Fibroblast of lung (primary cell): ENCODE measurements at regions not wholly inside any gene's neighbourhood (a gene's known extent, or its start where the extent isn't known, plus 50 kb on each side); places are given as distances from the start of the nearest gene placed in this dataset.
A peak's percentile ranks its signal among the peaks of the same experiment; 100 is the strongest.

Experiments used
- DNase-seq, 2 donors: peaks; one replicate each; pipeline versions ENCODE4 v3.0.0 to v3.0.0-alpha.2; 2010; ENCODE audit warnings: low read depth in 2 of 2
- H2AFZ ChIP-seq: 2 replicates; pipeline ENCODE4 v1.5.1; 2012; ENCODE audit warnings: low read length, control low read depth, inconsistent platforms
- H3K27ac ChIP-seq: 2 replicates; pipeline ENCODE4 v1.5.1; 2011; ENCODE audit warnings: low read length, control low read depth; ENCODE audit not compliant: insufficient read depth
- H3K27me3 ChIP-seq: 2 replicates; pipeline ENCODE4 v1.5.1; 2011; ENCODE audit warnings: mild to moderate bottlenecking, low read length; ENCODE audit not compliant: control insufficient read depth, insufficient read depth
- H3K36me3 ChIP-seq: 2 replicates; pipeline ENCODE4 v1.5.1; 2011; ENCODE audit warnings: low read length; ENCODE audit not compliant: control insufficient read depth, insufficient read depth
- H3K4me1 ChIP-seq: 2 replicates; pipeline ENCODE4 v1.5.1; 2011; ENCODE audit warnings: low read length; ENCODE audit not compliant: control insufficient read depth, insufficient read depth; ENCODE audit errors: extremely low read depth
- H3K4me2 ChIP-seq: 2 replicates; pipeline ENCODE4 v1.5.1; 2011; ENCODE audit warnings: low read length, control low read depth; ENCODE audit not compliant: insufficient read depth; ENCODE audit errors: extremely low read depth
- H3K4me3 ChIP-seq, 4 experiments: fragments of 200-600 bp in 1 of 4; sonication (generic) in 1 of 4; replicated peaks in 1 of 4; 2 replicates each; pipeline ENCODE4 v1.5.1; 2011 to 2016; ENCODE audit warnings: low read length in 4 of 4, low read depth in 3 of 4, mild to moderate bottlenecking in 3 of 4, control low read depth in 2 of 4, inconsistent platforms in 1 of 4, mixed read lengths in 1 of 4; ENCODE audit not compliant: insufficient read depth in 1 of 4; ENCODE audit errors: control extremely low read depth in 1 of 4
- H3K79me2 ChIP-seq: 2 replicates; pipeline ENCODE4 v1.5.1; 2012; ENCODE audit warnings: mild to moderate bottlenecking, low read length, inconsistent platforms; ENCODE audit not compliant: control insufficient read depth, insufficient read depth
- H3K9ac ChIP-seq: 2 replicates; pipeline ENCODE4 v1.5.1; 2011; ENCODE audit warnings: mild to moderate bottlenecking, low read length, control low read depth; ENCODE audit not compliant: insufficient read depth
- H3K9me3 ChIP-seq: 2 replicates; pipeline ENCODE4 v1.5.1; 2012; ENCODE audit warnings: low read depth, low read length; ENCODE audit not compliant: control insufficient read depth, insufficient read depth
- H4K20me1 ChIP-seq: 2 replicates; pipeline ENCODE4 v1.5.1; 2011; ENCODE audit warnings: low read length; ENCODE audit not compliant: control insufficient read depth, insufficient read depth; ENCODE audit errors: extremely low read depth
- CTCF ChIP-seq, 2 donors: IDR thresholded peaks in 1 of 2; conservative IDR thresholded peaks in 1 of 2; 1 replicate in 1 of 2; 2 replicates in 1 of 2; pipeline ENCODE4 v1.5.1; 2011 to 2012; ENCODE audit warnings: low read length in 2 of 2, control low read depth in 1 of 2, inconsistent platforms in 1 of 2, low read depth in 1 of 2, mild to moderate bottlenecking in 1 of 2
- EZH2 ChIP-seq: IDR thresholded peaks from 2 replicates; pipeline ENCODE4 v1.5.1; 2012; ENCODE audit warnings: low read length, control low read depth, mild to moderate bottlenecking; ENCODE audit errors: missing control alignments

DNA sequence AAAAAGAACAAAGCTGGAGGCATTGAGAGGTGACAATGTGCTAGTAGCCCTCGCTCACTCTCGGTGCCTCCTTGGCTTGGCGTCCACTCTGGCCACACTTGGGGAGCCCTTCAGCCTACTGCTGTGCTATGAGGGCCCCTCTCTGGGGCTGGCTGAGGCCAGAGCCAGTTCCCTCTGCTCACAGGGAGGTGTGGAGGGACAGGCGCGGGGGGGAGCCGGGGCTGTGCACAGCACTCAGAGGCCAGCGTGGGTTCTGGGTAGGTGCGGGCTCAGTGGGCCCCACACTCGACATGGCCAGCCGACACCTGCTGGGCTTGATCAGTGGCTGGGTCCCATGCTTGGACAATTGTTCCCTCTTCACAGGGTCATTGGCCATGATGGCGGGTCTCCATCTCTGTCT, 202.5 kb upstream of the GRAMD2B start:
- no peaks in the 10 kb centered on the region for H3K27me3 ChIP-seq
- no peaks in the 10 kb centered on the region for H3K36me3 ChIP-seq
- TF ChIP-seq EZH2, result no peak
- no peak for TF ChIP-seq CTCF (conservative IDR thresholded peaks at IDR 0.05 in 1 of 2, IDR thresholded peaks at IDR 0.05 in 1 of 2; ENCODE audit: low read depth in 1 of 2, low read length in 2 of 2)
- H4K20me1 ChIP-seq, result no peaks in the 10 kb centered on the region
- H3K9me3 ChIP-seq, result no peaks in the 10 kb centered on the region
- H3K4me3 ChIP-seq, result no peak overlapping the region
- no peak overlapping the region for H3K4me2 ChIP-seq
- H3K9ac ChIP-seq, result no peak overlapping the region
- H3K27ac ChIP-seq, result no peak overlapping the region
- H3K4me1 ChIP-seq, result no peaks in the 10 kb centered on the region
- H2AFZ ChIP-seq, result no peak overlapping the region
- no peaks in the 10 kb centered on the region for H3K79me2 ChIP-seq
- no peak for DNase-seq

GRCh38 chr5:126228934-126229333, 194.3 kb upstream of the GRAMD2B start:
- TF ChIP-seq EZH2 (no peak), CTCF (conservative IDR thresholded peaks at IDR 0.05 in 1 of 2, IDR thresholded peaks at IDR 0.05 in 1 of 2; ENCODE audit: low read depth in 1 of 2, low read length in 2 of 2) (no peak)
- H4K20me1 ChIP-seq, result no peaks in the 10 kb centered on the region
- H3K9ac ChIP-seq, result no peak overlapping the region
- H2AFZ ChIP-seq, result no peak overlapping the region
- no peaks in the 10 kb centered on the region for H3K9me3 ChIP-seq
- H3K4me1 ChIP-seq, result no peaks in the 10 kb centered on the region
- H3K4me2 ChIP-seq, result no peak overlapping the region
- no peaks in the 10 kb centered on the region for H3K79me2 ChIP-seq
- no peak overlapping the region for H3K4me3 ChIP-seq
- DNase-seq, result no peak
- no peaks in the 10 kb centered on the region for H3K27me3 ChIP-seq
- H3K27ac ChIP-seq, result no peak overlapping the region
- no peaks in the 10 kb centered on the region for H3K36me3 ChIP-seq

DNA sequence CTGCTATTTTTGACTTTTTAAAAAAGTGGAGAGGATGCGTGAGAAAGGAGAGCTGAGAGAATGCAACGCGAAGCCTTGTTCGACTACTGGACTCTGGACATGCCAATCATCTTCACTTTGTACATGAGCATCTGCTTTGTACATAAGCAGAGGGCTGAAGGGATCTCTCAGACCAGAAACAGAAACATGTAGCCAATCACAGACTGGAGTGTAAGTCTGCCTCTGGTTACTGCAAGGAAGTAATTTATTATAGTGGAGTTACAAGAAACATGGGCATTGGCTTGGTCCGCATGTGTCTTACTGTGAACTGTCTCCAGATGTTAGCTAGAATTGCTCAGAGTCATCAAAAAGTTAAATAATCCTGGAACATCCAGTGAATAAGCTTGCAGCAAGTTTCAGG, 190.0 kb upstream of the GRAMD2B start:
- no peaks in the 10 kb centered on the region for H3K79me2 ChIP-seq
- H3K4me3 ChIP-seq, result no peak overlapping the region
- DNase-seq, result peak in 1 of 2 donors; percentile 6
- no peaks in the 10 kb centered on the region for H3K27me3 ChIP-seq
- H4K20me1 ChIP-seq, result no peaks in the 10 kb centered on the region
- no peaks in the 10 kb centered on the region for H3K4me1 ChIP-seq
- H3K36me3 ChIP-seq, result no peaks in the 10 kb centered on the region
- no peak overlapping the region for H2AFZ ChIP-seq
- no peaks in the 10 kb centered on the region for H3K9me3 ChIP-seq
- no peak overlapping the region for H3K9ac ChIP-seq
- H3K4me2 ChIP-seq, result no peak overlapping the region
- TF ChIP-seq CTCF (conservative IDR thresholded peaks at IDR 0.05 in 1 of 2, IDR thresholded peaks at IDR 0.05 in 1 of 2; ENCODE audit: low read depth in 1 of 2, low read length in 2 of 2) (no peak), EZH2 (no peak)
- no peak overlapping the region for H3K27ac ChIP-seq
